Neuron (in vitro differentiated cells): ENCODE measurements at regions not wholly inside any gene's neighbourhood (a gene's known extent, or its start where the extent isn't known, plus 50 kb on each side); places are given as distances from the start of the nearest gene placed in this dataset.

Experiments
- H2AFZ ChIP-seq: one replicate; pipeline ENCODE4 v1.6.1; 2013; ENCODE audit warnings: low read depth, mild to moderate bottlenecking, inconsistent platforms, low read length, moderate library complexity
- H3K27me3 ChIP-seq: one replicate; pipeline ENCODE4 v1.6.1; 2013; ENCODE audit warnings: low read length; ENCODE audit not compliant: insufficient read depth
- H3K36me3 ChIP-seq: one replicate; pipeline ENCODE4 v1.6.1; 2013; ENCODE audit warnings: low read length; ENCODE audit not compliant: insufficient read depth
- H3K4me1 ChIP-seq: one replicate; pipeline ENCODE4 v1.6.1; 2013; ENCODE audit warnings: low read length; ENCODE audit not compliant: insufficient read depth
- H3K4me3 ChIP-seq: 2 replicates; pipeline ENCODE4 v1.5.1; 2013; ENCODE audit warnings: mild to moderate bottlenecking, low read length, moderate library complexity
- H3K9me3 ChIP-seq: one replicate; pipeline ENCODE4 v1.6.1; 2013; ENCODE audit warnings: low read length

- H3K4me1 ChIP-seq, result no peaks in the 10 kb centered on the region
These were observed 396.7 kb upstream of the DCC start for GRCh38 chr18:51943281-51943680.

DNA sequence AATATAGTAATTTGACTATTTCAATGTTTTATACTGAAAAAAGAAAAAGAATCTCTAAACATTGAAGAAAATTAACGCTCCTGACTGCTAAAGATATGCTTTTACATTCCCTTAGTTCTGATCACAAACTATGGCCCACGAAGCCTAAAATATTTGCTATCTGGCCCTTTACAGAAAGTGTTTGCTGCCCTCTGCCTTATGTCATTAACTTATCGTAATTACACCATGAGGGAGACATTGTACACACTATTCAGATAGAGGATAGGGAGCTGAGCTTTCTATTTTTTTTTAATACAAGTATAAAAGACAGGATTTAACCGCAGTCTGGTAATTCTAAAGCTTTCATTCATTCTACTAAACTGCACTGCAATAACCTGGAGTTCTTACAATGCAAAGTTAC is 393.1 kb upstream of the DCC start:
- Histone ChIP-seq H2AFZ (no peak overlapping the region), H3K4me3 (no peak overlapping the region), H3K36me3 (no peaks in the 10 kb centered on the region), H3K27me3 (no peaks in the 10 kb centered on the region), H3K9me3 (no peaks in the 10 kb centered on the region), H3K4me1 (no peaks in the 10 kb centered on the region)

More at GRCh38 chr18:51943281-51943680, 396.7 kb upstream of the DCC start:
- Histone ChIP-seq H3K27me3 (no peaks in the 10 kb centered on the region), H2AFZ (no peak overlapping the region), H3K9me3 (no peaks in the 10 kb centered on the region), H3K36me3 (no peaks in the 10 kb centered on the region), H3K4me3 (no peak overlapping the region)

GRCh38 chr18:51952844-51953243 is 387.2 kb upstream of the DCC start:
- H3K36me3 ChIP-seq, result no peaks in the 10 kb centered on the region
- H2AFZ ChIP-seq, result no peak overlapping the region
- H3K4me1 ChIP-seq, result no peaks in the 10 kb centered on the region
- H3K9me3 ChIP-seq, result no peaks in the 10 kb centered on the region
- no peaks in the 10 kb centered on the region for H3K27me3 ChIP-seq
- H3K4me3 ChIP-seq, result no peak overlapping the region

- Histone ChIP-seq H2AFZ (no peak overlapping the region), H3K9me3 (no peaks in the 10 kb centered on the region), H3K36me3 (no peaks in the 10 kb centered on the region), H3K4me3 (no peak overlapping the region), H3K4me1 (no peaks in the 10 kb centered on the region), H3K27me3 (no peaks in the 10 kb centered on the region)
These were observed 386.5 kb upstream of the DCC start for GRCh38 chr18:51953521-51953920.

DNA sequence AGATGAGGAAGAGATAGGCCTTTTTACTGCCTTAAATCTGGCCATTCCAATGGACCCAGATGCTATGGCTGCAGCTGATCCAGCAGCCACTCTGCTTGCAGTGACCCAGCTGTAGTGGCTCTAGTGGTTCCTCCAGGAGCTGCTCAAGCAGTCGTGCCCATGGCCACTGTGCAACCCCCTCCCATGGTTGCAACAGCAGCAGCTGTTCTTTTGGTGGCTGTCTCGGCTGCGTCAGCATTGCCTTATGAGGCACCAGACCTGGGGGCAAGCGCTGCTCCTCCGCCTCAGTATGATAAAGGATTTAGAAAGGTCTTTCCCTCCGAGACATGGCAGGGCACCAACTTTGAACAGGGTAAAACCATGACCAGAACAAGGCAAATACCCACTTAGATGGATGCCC is 384.9 kb upstream of the DCC start:
- Histone ChIP-seq H3K4me1 (no peaks in the 10 kb centered on the region), H3K27me3 (no peaks in the 10 kb centered on the region), H2AFZ (no peak overlapping the region), H3K9me3 (no peaks in the 10 kb centered on the region), H3K36me3 (no peaks in the 10 kb centered on the region), H3K4me3 (no peak overlapping the region)

DNA sequence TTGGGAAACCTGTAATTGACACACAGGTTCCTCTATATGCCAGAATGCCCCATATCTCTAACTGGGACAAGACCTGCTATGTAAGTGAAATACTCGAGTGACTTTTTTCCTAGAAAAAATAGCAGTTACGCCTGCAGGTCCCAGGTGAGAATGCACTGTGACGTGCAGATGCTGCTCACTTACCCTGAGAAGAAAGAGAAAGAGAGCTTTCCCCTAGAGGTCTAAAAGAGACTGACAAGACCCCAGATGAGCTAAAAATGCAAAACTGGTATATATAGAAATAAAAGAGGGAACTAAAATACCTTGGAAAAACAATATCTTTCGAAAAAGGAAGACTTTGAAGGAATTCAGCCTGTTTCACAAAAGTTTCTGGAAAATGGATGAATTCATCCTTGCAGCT is 383.0 kb upstream of the DCC start:
- Histone ChIP-seq H3K4me3 (no peak overlapping the region), H3K9me3 (no peaks in the 10 kb centered on the region), H3K36me3 (no peaks in the 10 kb centered on the region), H3K27me3 (no peaks in the 10 kb centered on the region), H3K4me1 (no peaks in the 10 kb centered on the region), H2AFZ (no peak overlapping the region)

GRCh38 chr18:51980101-51980500 is 359.9 kb upstream of the DCC start:
- H3K36me3 ChIP-seq, result no peaks in the 10 kb centered on the region

GRCh38 chr18:51988277-51988676 is 351.7 kb upstream of the DCC start:
- H2AFZ ChIP-seq, result no peak overlapping the region
- no peaks in the 10 kb centered on the region for H3K4me1 ChIP-seq
- H3K9me3 ChIP-seq, result no peaks in the 10 kb centered on the region
- H3K27me3 ChIP-seq, result no peaks in the 10 kb centered on the region
- H3K4me3 ChIP-seq, result no peak overlapping the region
- no peaks in the 10 kb centered on the region for H3K36me3 ChIP-seq

More at GRCh38 chr18:51980101-51980500, 359.9 kb upstream of the DCC start:
- H3K4me1 ChIP-seq, result no peaks in the 10 kb centered on the region
- H3K4me3 ChIP-seq, result no peak overlapping the region
- no peaks in the 10 kb centered on the region for H3K27me3 ChIP-seq
- no peak overlapping the region for H2AFZ ChIP-seq
- no peaks in the 10 kb centered on the region for H3K9me3 ChIP-seq

DNA sequence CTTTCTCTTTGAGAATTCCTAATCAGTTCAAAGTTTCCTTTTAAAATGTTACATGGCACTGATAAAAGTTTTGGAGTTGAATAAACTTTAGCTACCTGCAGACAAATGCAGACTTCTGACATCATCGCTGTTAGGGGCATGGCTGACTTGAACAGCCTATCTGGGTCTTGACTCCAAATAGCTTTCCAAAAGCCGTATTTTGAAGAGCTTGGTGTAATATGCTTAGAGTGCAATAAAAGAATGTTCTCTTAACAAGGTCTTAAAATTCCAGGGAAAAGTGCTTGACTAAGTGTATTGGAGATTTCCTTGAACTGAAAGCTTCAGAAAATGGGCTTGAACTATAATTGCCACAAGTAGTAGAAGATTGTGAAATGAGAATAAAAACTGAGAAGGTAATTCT is 342.9 kb upstream of the DCC start:
- no peaks in the 10 kb centered on the region for H3K36me3 ChIP-seq

DNA sequence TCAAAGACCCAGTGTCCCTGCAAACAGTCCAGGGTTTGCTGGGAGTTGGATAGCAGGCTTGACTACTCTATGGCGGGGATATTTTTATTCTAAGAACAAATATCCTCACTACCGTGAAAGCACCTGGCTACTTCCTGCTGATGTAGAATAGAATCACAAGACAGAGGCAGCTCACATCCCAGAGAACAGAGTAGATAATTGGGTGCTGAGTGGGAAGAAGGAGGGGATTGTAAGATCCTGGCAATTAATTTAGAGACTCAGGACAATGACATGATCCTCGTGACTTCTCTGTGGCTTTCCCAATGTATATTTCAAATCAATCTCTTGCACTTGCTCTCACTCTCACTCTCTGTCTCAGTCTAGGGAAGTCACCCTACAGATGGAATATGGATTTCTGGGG is 341.9 kb upstream of the DCC start:
- Histone ChIP-seq H3K4me3 (no peak overlapping the region), H3K9me3 (no peaks in the 10 kb centered on the region), H3K36me3 (no peaks in the 10 kb centered on the region)

More for the DNA sequence above, 342.9 kb upstream of the DCC start:
- no peaks in the 10 kb centered on the region for H3K4me1 ChIP-seq
- H3K27me3 ChIP-seq, result no peaks in the 10 kb centered on the region
- no peak overlapping the region for H3K4me3 ChIP-seq
- H3K9me3 ChIP-seq, result no peaks in the 10 kb centered on the region
- no peak overlapping the region for H2AFZ ChIP-seq

DNA sequence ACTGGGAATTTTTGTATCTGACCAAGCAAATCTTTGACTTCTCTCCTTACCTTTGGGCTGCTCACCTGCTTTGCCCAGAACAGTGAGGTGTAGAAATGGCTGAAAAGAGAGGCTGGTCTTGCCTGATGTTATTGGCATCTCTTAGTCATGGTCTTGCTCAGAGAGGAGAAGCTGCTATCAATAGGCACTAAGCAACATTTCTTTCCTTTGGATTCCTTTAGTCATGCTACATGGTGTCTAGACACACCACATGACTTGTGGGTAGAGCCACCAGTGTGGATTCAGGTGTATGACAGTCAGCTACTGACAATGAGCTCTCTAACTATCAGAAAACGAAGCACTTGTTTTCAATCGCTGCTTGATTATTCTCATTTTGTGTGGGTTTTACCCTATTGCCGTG is 341.3 kb upstream of the DCC start:
- Histone ChIP-seq H3K27me3 (no peaks in the 10 kb centered on the region), H3K4me1 (no peaks in the 10 kb centered on the region), H3K36me3 (no peaks in the 10 kb centered on the region), H3K9me3 (no peaks in the 10 kb centered on the region), H2AFZ (no peak overlapping the region), H3K4me3 (no peak overlapping the region)

More for the DNA sequence above, 341.9 kb upstream of the DCC start:
- no peaks in the 10 kb centered on the region for H3K27me3 ChIP-seq
- H2AFZ ChIP-seq, result no peak overlapping the region
- H3K4me1 ChIP-seq, result no peaks in the 10 kb centered on the region

GRCh38 chr18:51999351-51999750 is 340.6 kb upstream of the DCC start:
- Histone ChIP-seq H3K4me1 (no peaks in the 10 kb centered on the region), H3K36me3 (no peaks in the 10 kb centered on the region), H3K27me3 (no peaks in the 10 kb centered on the region), H2AFZ (no peak overlapping the region), H3K9me3 (no peaks in the 10 kb centered on the region), H3K4me3 (no peak overlapping the region)

GRCh38 chr18:52000435-52000834 is 339.6 kb upstream of the DCC start:
- H3K9me3 ChIP-seq, result no peaks in the 10 kb centered on the region
- no peaks in the 10 kb centered on the region for H3K27me3 ChIP-seq
- H3K4me1 ChIP-seq, result no peaks in the 10 kb centered on the region
- H3K36me3 ChIP-seq, result no peaks in the 10 kb centered on the region
- H3K4me3 ChIP-seq, result no peak overlapping the region
- H2AFZ ChIP-seq, result no peak overlapping the region

GRCh38 chr18:52001106-52001505 is 338.9 kb upstream of the DCC start:
- no peaks in the 10 kb centered on the region for H3K36me3 ChIP-seq
- H3K9me3 ChIP-seq, result no peaks in the 10 kb centered on the region
- no peaks in the 10 kb centered on the region for H3K27me3 ChIP-seq
- no peak overlapping the region for H2AFZ ChIP-seq
- no peak overlapping the region for H3K4me3 ChIP-seq
- H3K4me1 ChIP-seq, result no peaks in the 10 kb centered on the region
